Fibroblast of mammary gland (primary cell): ENCODE measurements at regions not wholly inside any gene's neighbourhood (a gene's known extent, or its start where the extent isn't known, plus 50 kb on each side); places are given as distances from the start of the nearest gene placed in this dataset.
"Not testable (repeated sequence)": the region's sequence is repeated elsewhere in the genome, so short reads cannot be mapped to it uniquely, and the experiment has no call there.

ENCODE experiments used
- DNase-seq: peaks from one replicate; pipeline ENCODE4 v3.0.0-alpha.2; 2010; ENCODE audit warnings: low read depth
- H3K4me3 ChIP-seq: 2 replicates; pipeline ENCODE4 v1.5.1; 2011; ENCODE audit warnings: low read depth, mild to moderate bottlenecking, low read length, moderate library complexity; ENCODE audit not compliant: control insufficient read depth
- TF ChIP-seq, protein P1 (sequence below): conservative IDR thresholded peaks from 2 replicates; pipeline ENCODE4 v1.5.1; 2011; ENCODE audit warnings: low read depth, low read length, inconsistent platforms; ENCODE audit not compliant: control insufficient read depth, insufficient read depth

GRCh38 chr2:131827481-131828163 lies 299.9 kb downstream of the CCDC74A start:
- TF ChIP-seq, protein P1, sequence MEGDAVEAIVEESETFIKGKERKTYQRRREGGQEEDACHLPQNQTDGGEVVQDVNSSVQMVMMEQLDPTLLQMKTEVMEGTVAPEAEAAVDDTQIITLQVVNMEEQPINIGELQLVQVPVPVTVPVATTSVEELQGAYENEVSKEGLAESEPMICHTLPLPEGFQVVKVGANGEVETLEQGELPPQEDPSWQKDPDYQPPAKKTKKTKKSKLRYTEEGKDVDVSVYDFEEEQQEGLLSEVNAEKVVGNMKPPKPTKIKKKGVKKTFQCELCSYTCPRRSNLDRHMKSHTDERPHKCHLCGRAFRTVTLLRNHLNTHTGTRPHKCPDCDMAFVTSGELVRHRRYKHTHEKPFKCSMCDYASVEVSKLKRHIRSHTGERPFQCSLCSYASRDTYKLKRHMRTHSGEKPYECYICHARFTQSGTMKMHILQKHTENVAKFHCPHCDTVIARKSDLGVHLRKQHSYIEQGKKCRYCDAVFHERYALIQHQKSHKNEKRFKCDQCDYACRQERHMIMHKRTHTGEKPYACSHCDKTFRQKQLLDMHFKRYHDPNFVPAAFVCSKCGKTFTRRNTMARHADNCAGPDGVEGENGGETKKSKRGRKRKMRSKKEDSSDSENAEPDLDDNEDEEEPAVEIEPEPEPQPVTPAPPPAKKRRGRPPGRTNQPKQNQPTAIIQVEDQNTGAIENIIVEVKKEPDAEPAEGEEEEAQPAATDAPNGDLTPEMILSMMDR, result no peak
- no peak for DNase-seq
- no peak overlapping the region for H3K4me3 ChIP-seq

DNA sequence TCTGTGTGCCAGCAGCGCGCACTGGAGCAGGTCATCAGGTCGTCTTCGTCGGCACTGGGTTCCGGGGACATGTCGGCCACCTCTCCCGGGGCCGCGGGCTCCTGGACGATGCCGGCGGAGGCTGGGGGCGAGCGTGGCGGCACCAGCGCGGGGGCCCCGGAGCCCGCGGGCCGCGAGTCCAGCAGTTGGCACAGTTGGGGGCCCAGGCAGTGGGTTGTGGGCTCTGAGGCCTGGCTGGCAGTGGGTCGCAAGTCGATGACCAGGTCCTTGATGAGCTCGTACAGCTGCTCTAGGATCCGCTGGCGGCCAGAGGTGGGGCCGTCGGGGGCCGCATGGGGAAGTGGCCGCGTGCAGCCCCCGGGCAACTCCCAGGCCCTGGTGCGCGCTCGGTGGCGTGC lies 300.5 kb downstream of the CCDC74A start:
- TF ChIP-seq, protein P1, result no peak
- DNase-seq, result no peak
- H3K4me3 ChIP-seq, result no peak overlapping the region

DNA sequence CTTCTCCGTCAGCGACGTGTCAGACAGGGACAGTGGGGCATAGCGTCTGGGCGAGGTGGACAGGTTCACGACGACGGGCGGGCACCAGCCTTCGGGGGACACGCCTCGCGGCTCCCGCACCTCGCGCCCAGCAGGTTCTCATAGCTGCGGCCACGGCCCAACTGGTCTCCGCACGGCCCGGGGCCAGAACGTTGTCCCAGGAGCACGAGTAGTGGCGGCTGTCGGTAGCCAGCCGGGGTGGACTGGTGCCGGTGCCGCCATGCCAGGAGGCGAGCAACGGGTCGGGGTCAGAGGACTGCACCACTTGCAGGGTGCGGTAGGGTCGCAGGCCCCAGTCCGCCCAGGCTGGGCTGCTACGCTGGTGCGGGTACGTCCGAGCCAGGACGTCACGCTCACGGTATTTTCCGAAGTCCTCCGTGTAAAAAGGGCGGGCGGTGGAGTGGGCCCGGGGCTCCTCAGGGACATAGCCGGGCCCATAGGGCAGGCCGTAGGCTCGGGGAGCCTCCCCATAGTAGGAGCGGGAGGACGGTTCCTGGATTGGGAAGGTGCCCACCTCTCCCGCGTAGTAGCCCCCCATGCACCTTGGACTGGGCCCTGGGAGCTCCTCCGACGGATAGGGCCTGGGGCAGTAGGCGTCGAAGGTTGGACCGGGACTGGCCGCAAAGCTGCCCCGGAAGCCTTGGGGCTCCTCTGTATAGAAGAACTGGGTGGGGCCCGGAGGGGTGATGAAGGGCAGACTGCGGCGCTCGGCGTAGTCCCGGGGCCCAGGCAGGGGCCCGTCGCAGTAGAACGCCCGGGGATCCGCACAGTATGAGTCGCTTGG lies 301.2 kb downstream of the CCDC74A start:
- H3K4me3 ChIP-seq, DNase-seq: not testable (repeated sequence)

DNA sequence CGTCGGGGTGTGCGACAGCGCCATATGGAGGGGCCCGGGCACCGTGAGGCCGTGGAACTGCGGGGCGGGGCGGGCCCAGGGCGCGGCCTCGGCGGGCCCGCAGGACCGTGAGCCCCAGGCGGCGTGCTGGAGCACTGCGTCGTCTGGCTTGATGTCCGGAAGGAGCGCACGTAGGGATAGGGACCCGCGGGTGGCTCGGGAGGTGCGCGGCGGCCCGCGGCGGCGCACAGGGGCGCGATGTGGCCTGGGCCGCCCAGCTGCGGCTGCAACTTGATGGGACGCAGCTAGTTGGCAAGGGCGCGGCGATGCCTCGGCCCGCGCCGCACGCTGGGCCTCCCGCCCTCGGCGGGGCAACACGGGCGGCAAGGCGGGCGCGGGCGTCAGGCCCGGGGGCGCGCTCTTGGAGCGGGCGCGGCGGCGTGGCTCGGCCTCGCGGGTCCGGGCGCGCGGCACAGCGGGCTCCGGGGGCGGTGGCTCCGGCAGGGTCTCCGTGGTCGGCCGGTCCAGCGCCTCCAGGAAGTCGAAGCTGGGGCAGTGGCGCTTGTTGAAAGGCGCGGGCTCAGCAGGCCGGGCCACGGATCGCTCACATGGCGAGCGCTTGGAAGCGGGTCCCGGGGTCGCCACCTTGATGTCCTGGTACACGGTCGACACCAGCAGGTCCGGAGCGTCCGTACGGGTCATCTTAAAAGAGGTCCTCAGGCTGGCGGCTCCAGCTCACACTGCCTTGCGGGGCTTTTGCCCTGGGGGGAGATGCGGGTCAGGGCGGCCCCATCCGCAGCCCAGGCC lies 302.0 kb downstream of the CCDC74A start:
- DNase-seq, result not testable (repeated sequence)

DNA sequence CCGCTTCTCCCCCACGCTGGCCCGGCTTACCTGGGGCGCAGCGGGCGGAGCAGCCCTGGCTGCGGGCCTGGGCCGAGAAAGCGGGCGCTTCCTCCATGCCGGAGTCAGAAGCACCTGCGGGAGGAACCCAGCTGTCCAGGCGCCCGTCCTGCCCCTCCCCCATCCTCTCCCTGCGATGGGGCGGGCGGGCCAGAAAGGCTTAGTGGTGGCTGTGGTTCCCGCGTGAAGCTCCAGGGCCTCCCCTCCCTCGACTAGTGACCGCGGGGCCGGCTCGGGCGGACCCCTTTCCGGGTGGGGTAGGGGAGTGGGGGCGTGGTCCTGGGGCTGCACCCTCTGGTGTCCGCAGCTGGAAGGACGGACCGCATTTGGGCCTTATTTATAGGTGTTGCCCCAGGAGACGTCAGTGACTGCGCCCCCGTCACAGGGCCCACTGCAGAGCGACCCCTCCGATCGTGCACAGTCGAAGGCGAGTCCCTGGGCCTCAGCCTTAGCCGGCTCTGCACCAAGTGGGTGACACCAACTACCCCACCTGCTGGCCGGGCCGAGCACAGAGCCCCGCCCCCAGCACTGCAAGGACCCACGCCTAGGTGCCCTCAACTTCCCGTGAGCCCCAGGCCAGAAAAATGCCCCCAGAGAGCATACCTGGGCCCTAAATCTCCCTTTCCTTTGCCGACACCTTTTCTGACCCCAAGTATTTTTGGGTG lies 302.7 kb downstream of the CCDC74A start:
- not testable (repeated sequence) for DNase-seq, H3K4me3 ChIP-seq

More for the DNA sequence above, 302.0 kb downstream of the CCDC74A start:
- H3K4me3 ChIP-seq, result not testable (repeated sequence)

GRCh38 chr2:131830946-131831310 lies 303.2 kb downstream of the CCDC74A start:
- not testable (repeated sequence) for DNase-seq, H3K4me3 ChIP-seq

DNA sequence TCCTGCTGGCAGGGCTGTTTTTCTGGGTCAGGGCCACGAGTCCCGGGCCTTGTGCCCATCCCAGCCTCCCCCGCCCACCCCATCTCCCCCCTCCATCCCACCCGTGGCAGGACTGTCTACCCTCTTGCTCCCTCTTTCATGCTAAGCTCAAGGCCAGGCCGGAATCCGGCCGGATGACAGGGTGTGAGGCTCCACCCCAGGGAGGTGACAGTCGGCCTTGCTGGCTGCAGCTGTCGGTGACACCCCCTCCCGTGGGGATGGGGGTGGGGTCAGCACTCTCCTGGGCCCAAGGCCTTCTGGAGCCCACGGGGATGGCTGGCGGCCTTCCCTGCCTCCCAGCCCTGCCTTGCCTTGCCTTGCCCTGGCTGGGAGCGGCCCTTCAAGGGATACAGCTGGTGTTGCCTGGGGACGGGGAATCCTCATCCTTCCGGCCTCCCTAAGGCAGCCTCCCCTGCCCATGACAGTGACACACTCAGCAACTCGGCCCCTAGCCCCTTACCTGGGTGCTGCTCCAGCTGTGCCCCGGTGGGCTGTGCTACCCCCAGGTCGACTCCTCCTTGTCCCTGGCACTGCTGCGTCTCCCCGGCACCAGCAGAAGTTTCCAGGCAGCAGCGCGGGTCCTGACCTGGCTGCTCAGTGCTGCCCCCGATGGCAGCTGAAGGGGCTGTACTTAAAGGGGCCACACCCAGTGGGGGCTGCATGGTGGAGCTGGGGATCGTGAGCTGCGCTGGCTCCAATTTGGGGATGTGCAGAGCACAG lies 303.9 kb downstream of the CCDC74A start:
- not testable (repeated sequence) for DNase-seq, H3K4me3 ChIP-seq

DNA sequence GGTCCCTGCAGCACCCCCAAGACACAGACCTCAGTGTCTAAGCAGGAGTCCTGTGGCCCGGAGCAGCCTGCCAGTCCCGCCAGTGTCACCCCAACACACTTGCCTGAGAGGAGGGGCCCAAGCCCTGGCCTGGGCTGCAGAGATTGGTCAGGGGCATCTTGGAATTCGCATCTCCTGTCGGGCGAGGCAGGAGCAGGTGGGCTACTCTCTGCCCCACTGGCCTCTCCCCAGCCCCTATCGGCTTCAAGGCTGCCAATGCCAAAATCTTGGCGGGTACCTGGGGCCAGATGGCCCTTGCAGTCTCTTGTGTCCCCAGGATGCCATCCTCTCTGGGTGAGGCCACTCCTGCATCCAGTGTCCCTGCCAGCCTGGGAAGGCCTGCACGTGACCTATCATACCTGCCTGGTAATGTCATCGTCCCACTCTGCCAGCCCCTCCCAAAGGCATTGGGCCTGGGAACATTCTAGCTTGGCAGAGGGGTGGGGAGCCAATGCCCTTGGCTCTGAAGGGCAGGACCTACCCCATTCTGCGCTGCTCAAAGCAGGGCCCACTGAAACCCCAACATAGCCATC lies 304.6 kb downstream of the CCDC74A start:
- DNase-seq, H3K4me3 ChIP-seq: not testable (repeated sequence)

DNA sequence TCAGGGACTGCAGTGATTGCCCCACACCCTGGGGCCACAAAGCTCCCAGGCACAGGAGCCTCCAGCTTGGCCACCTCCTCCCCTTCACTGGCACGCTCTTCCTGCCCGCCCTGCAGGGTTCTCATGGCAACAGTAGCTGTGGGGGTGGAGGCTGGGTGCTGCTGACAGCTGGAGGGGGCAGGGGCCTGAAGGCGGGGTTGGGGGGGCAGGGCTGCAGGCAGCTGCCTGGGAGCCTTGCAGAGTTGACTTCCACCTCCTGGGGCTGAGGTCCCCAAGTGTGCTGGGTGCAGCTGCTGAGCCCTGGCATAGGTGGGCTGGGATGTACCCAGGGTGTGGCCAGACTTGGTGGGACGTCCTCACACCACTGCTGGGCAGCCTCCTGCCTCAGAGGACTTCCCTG lies 305.2 kb downstream of the CCDC74A start:
- DNase-seq, H3K4me3 ChIP-seq: not testable (repeated sequence)

DNA sequence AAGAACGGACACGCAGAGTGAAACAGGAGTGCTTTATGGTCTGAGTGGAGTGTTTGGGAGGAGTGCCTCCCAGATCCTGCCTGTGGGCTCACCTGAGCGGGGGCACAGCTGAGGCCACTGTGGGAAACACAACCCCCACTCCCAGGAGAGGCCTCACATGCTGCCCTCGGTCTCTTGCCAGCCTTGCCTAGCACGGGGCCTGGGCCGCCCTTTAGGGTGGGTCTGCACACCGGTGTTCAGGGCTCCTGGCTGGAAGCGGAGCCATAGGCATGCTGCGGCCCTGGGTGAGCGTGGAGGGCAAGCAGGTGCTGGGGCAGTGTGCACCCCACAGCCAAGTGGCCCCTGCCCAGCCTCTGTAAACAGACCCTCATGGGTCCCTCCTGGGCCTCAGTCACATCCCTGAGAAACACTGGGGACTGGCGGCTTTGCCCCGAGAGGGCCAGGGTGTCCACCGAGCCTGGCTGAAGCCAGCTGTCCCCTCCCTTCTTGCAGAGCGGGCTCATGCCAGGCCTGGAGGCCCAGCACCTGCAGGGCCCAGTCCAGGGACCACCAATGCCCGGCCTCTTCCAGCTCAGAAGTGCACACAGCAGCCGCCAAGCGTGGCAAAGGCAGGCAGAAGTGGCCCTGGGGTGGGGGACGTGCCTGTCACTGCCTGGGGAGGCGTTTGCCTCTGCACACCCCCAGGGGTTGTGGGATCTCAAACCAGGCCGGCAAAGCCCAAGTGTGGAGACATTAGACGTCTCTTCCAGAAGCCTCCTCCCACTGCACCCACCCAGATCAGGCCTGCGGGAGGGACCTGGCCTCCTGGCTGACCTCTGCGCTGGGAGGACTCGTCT lies 305.9 kb downstream of the CCDC74A start:
- not testable (repeated sequence) for DNase-seq, H3K4me3 ChIP-seq

GRCh38 chr2:131834203-131835020 lies 306.7 kb downstream of the CCDC74A start:
- DNase-seq, result not testable (repeated sequence)

GRCh38 chr2:131835022-131835421 lies 307.3 kb downstream of the CCDC74A start:
- not testable (repeated sequence) for H3K4me3 ChIP-seq, DNase-seq

More at GRCh38 chr2:131834203-131835020, 306.7 kb downstream of the CCDC74A start:
- not testable (repeated sequence) for H3K4me3 ChIP-seq
